Tibial nerve (tissue), 4 donors: ENCODE measurements at regions not wholly inside any gene's neighbourhood (a gene's known extent, or its start where the extent isn't known, plus 50 kb on each side); places are given as distances from the start of the nearest gene placed in this dataset.

Experiments
- DNase-seq, 2 donors: peaks; one replicate each; pipeline ENCODE4 v3.0.0-alpha.2; 2019; ENCODE audit warnings: low spot score in 2 of 2
- H3K27ac ChIP-seq, 4 donors: fragments of 200-600 bp; sonication (generic) in 3 of 4; one replicate each; pipeline ENCODE4 v1.5.1; 2017 to 2019; ENCODE audit warnings: mild to moderate bottlenecking in 1 of 4
- H3K27me3 ChIP-seq, 2 donors: fragments of 200-600 bp; sonication (generic) in 1 of 2; one replicate each; pipeline versions ENCODE4 v1.5.1 to v1.6.0; 2017 to 2019
- H3K36me3 ChIP-seq, 3 donors: fragments of 200-600 bp; sonication (generic); one replicate each; pipeline ENCODE4 v1.5.1; 2018 to 2019
- H3K4me1 ChIP-seq, 4 donors: fragments of 200-600 bp; sonication (generic) in 3 of 4; one replicate each; pipeline ENCODE4 v1.5.1; 2017 to 2019
- H3K4me3 ChIP-seq, 4 donors: fragments of 200-600 bp; sonication (generic) in 3 of 4; one replicate each; pipeline ENCODE4 v1.5.1; 2017 to 2019; ENCODE audit warnings: mild to moderate bottlenecking in 1 of 4, moderate library complexity in 1 of 4
- H3K9me3 ChIP-seq, 4 donors: fragments of 200-600 bp; sonication (generic) in 3 of 4; one replicate each; pipeline ENCODE4 v1.5.1; 2017 to 2019
- CTCF ChIP-seq, 5 experiments: fragments of 200-600 bp in 3 of 5; fragments of 450-650 bp in 2 of 5; sonication (generic) in 3 of 5; IDR thresholded peaks; one replicate each; pipeline ENCODE4 v1.5.1; 2016 to 2019; ENCODE audit warnings: antibody characterized with exemption in 5 of 5, mild to moderate bottlenecking in 3 of 5, moderate library complexity in 2 of 5
- EP300 ChIP-seq, 2 donors: sonication (generic); formaldehyde crosslinking; IDR thresholded peaks; one replicate each; pipeline ENCODE4 v1.6.1; 2017; ENCODE audit warnings: antibody characterized with exemption in 2 of 2, mild to moderate bottlenecking in 1 of 2
- POLR2A ChIP-seq, 2 donors: fragments of 450-650 bp; IDR thresholded peaks; one replicate each; pipeline ENCODE4 v1.6.1; 2017; ENCODE audit warnings: antibody characterized with exemption in 2 of 2, mild to moderate bottlenecking in 2 of 2, moderate library complexity in 2 of 2
- WGBS, 2 donors: methylation state at CpG; one replicate each; pipeline ENCODE4 v1.1.5; 2018; 5-methylcytosine and 5-hydroxymethylcytosine counted together

DNA sequence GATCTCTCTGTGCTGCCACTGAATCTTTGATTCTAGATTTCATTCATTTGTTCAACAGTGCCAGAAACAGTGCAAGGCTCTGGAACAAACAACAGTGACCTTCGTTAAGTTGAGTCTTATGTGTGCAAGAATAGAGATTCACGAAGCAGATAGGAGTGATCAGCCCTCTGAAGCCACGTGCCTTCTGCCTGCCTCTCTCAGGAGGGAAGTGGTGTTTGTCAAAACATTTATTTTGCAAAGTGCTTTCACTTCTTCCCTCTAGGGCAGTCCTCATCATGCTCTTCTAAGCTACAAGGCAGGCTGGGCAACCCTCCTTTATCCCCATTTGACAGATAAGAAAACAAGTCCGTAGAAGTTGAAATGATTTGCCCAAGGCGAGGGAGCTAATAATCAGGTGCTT is 204.3 kb downstream of the TFAP2C start:
- Histone ChIP-seq H3K27ac (no peak overlapping the region), H3K36me3 (no peaks in the 10 kb centered on the region), H3K27me3 (peaks cover 0 to 17% of the 10 kb centered on the region in 2 donors), H3K4me1 (no peaks in the 10 kb centered on the region), H3K4me3 (no peak overlapping the region), H3K9me3 (no peaks in the 10 kb centered on the region)
- no peak for TF ChIP-seq POLR2A (IDR thresholded peaks at IDR 0.05)
- TF ChIP-seq CTCF (IDR thresholded peaks at IDR 0.05) = no peak
- TF ChIP-seq EP300 (IDR thresholded peaks at IDR 0.05) = no peak
- 65 to 68% methylated on average over 5 of the region's 5 CpGs for WGBS, 2 donors
- no peak for DNase-seq

GRCh38 chr20:56835829-56836550 is 206.9 kb downstream of the TFAP2C start:
- Histone ChIP-seq H3K36me3 (no peaks in the 10 kb centered on the region), H3K9me3 (no peaks in the 10 kb centered on the region), H3K4me3 (no peak overlapping the region), H3K27me3 (no peaks in the 10 kb centered on the region), H3K27ac (no peak overlapping the region), H3K4me1 (no peaks in the 10 kb centered on the region)
- DNase-seq = no peak
- WGBS, 2 donors = 47 to 50% methylated on average over 4 of the region's 4 CpGs
- TF ChIP-seq POLR2A (IDR thresholded peaks at IDR 0.05) (no peak), CTCF (IDR thresholded peaks at IDR 0.05) (no peak), EP300 (IDR thresholded peaks at IDR 0.05) (no peak)

DNA sequence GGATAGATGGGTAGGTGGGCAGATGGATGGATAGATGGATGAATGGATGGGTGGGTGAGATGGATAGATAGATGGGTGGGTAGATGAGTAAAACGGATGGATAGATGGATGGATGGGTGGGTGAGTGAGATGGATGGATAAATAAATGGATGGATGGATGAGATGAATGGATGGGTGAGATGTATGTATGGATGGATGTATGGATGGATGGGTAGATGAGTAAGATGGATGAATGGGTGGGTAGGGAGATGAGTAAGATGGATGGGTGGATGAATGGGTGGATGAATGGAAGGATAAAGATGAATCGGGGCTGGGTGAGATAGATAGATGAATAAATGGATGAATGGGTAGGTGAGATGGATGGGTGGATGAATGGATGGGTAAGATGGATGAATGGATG is 210.1 kb downstream of the TFAP2C start:
- Histone ChIP-seq H3K27ac (no peak overlapping the region), H3K27me3 (no peaks in the 10 kb centered on the region), H3K4me3 (no peak overlapping the region), H3K9me3 (no peaks in the 10 kb centered on the region), H3K36me3 (no peaks in the 10 kb centered on the region), H3K4me1 (no peaks in the 10 kb centered on the region)
- DNase-seq = no peak
- TF ChIP-seq EP300 (IDR thresholded peaks at IDR 0.05) = no peak
- no peak for TF ChIP-seq CTCF (IDR thresholded peaks at IDR 0.05)
- no peak for TF ChIP-seq POLR2A (IDR thresholded peaks at IDR 0.05)
- 91 to 93% methylated on average over 1 to 2 of the region's 2 CpGs for WGBS, 2 donors

- Histone ChIP-seq H3K4me3 (no peak overlapping the region), H3K9me3 (no peaks in the 10 kb centered on the region), H3K4me1 (no peaks in the 10 kb centered on the region), H3K27me3 (no peaks in the 10 kb centered on the region), H3K36me3 (no peaks in the 10 kb centered on the region), H3K27ac (no peak overlapping the region)
- no peak for DNase-seq
- 73 to 77% methylated on average over 4 to 5 of the region's 5 CpGs for WGBS, 2 donors
- TF ChIP-seq EP300 (IDR thresholded peaks at IDR 0.05) = no peak
- TF ChIP-seq POLR2A (IDR thresholded peaks at IDR 0.05) = no peak
- TF ChIP-seq CTCF (IDR thresholded peaks at IDR 0.05) = no peak
These were observed 210.7 kb downstream of the TFAP2C start for GRCh38 chr20:56839786-56840185.

DNA sequence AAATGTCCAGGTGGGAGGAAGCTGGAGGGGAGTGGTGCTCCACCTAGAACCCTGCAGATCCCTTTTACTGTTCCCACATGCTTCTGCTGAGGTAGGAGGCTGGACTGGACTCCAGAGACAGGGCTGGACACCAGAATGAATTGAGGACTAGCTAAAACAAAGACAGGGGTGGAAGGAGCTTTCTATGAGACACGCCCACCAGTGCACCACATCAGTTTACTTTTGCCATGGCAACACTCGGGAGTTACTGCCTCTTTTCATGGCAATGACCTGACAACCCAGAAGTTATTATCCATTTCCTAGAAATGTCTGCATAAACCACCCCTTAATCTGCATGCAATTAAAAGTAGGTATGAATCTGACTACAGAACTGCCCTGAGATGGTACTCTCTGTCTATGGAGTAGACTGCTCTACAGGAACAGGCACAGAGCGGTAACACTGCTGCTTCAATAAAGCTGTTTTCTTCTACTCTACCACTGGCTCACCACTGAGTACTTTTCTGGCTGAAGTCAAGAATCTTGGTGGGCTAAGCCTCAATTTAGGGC is 211.7 kb downstream of the TFAP2C start:
- Histone ChIP-seq H3K27me3 (no peaks in the 10 kb centered on the region), H3K4me1 (no peaks in the 10 kb centered on the region), H3K9me3 (no peaks in the 10 kb centered on the region), H3K36me3 (no peaks in the 10 kb centered on the region), H3K4me3 (no peak overlapping the region), H3K27ac (no peak overlapping the region)
- TF ChIP-seq EP300 (IDR thresholded peaks at IDR 0.05) = no peak
- DNase-seq = no peak
- WGBS, 2 donors = 68 to 71% methylated on average over 3 of the region's 3 CpGs
